HG03460 (cell line): ENCODE measurements at regions not wholly inside any gene's neighbourhood (a gene's known extent, or its start where the extent isn't known, plus 50 kb on each side); places are given as distances from the start of the nearest gene placed in this dataset.

Experiments used
- ATAC-seq: cut with Tn5 transposase; IDR thresholded peaks from one replicate; pipeline ENCODE4 v1.9.1; 2021; ENCODE audit not compliant: unreplicated experiment

DNA sequence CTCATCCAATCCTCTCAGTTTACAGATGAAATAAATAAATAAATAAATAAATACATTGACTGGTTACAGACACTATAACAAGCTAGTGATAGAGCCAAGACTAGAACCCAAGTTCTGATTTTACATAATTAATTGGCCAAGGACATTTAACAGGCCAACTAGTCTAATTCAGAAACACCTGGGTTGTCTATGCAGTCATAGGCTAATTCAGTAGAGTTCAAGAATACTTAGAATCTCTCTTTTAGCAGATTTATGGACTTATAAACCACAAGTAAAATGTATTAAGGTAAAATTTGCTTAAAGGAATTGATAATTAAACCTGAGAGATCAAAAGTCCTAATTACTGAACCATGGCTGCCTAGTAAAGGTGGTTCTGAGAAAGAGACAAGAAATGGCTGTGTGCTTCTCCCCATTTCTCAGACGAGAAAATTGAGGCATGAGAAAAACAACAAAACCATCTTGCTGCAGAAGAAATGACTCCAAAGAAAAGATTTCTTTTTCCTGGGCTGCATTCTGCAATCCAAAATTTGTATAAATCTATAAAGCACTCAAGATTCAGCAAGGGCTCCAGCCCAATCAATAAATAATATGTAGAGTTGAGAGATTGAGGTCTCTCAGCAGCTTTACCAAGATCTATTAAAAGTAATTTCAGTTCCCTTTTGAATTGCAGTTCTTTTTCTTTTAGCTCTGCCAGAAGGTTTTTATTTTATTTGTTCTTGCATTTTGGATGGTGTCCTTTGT, 98.3 kb downstream of the DUSP10 start:
- peak; percentile 64 for ATAC-seq

- ATAC-seq: peak; percentile 13
Observed at GRCh38 chr1:221644145-221644448, 97.8 kb downstream of the DUSP10 start.

GRCh38 chr1:221644663-221645258, 97.1 kb downstream of the DUSP10 start:
- ATAC-seq: peak; percentile 47

- ATAC-seq: no peak
Observed at GRCh38 chr1:221648201-221648600, 93.7 kb downstream of the DUSP10 start.
